ENCODE measurements at regions not wholly inside any gene's neighbourhood (a gene's known extent, or its start where the extent isn't known, plus 50 kb on each side); places are given as distances from the start of the nearest gene placed in this dataset.
A peak's percentile ranks its signal among the peaks of the same experiment; 100 is the strongest.

- no peak for DNase-seq (ENCODE audit: low read depth)
Observed at GRCh38 chr2:41725901-41726300, 321.9 kb upstream of the PKDCC start.

- no peak for DNase-seq (ENCODE audit: low read depth)
Observed at GRCh38 chr2:41726364-41726763, 321.5 kb upstream of the PKDCC start.

GRCh38 chr2:41727152-41727551 lies 320.7 kb upstream of the PKDCC start:
- DNase-seq (ENCODE audit: low read depth) = no peak

GRCh38 chr2:41727711-41728110 lies 320.1 kb upstream of the PKDCC start:
- DNase-seq (ENCODE audit: low read depth) = no peak

- DNase-seq (ENCODE audit: low read depth) = peak; percentile 16
Observed at GRCh38 chr2:41728788-41729338, 319.0 kb upstream of the PKDCC start.

- no peak for DNase-seq (ENCODE audit: low read depth)
Observed at GRCh38 chr2:41729800-41730364, 317.9 kb upstream of the PKDCC start.

GRCh38 chr2:41735006-41735405 lies 312.8 kb upstream of the PKDCC start:
- no peak for DNase-seq (ENCODE audit: low read depth)

- DNase-seq (ENCODE audit: low read depth) = peak; percentile 72
Observed at GRCh38 chr2:41735476-41735875, 312.3 kb upstream of the PKDCC start.

GRCh38 chr2:41736105-41736567 lies 311.7 kb upstream of the PKDCC start:
- DNase-seq (ENCODE audit: low read depth) = no peak

GRCh38 chr2:41736586-41736985 lies 311.2 kb upstream of the PKDCC start:
- DNase-seq (ENCODE audit: low read depth) = no peak

- DNase-seq (ENCODE audit: low read depth) = peak; percentile 37
Observed at GRCh38 chr2:41737888-41738287, 309.9 kb upstream of the PKDCC start.

- DNase-seq (ENCODE audit: low read depth) = no peak
Observed at GRCh38 chr2:41741951-41742595, 305.7 kb upstream of the PKDCC start.

- DNase-seq (ENCODE audit: low read depth) = no peak
Observed at GRCh38 chr2:41743324-41743723, 304.5 kb upstream of the PKDCC start.

- no peak for DNase-seq (ENCODE audit: low read depth)
Observed at GRCh38 chr2:41750829-41751228, 297.0 kb upstream of the PKDCC start.

GRCh38 chr2:41759880-41760279 lies 287.9 kb upstream of the PKDCC start:
- DNase-seq (ENCODE audit: low read depth) = no peak

- no peak for DNase-seq (ENCODE audit: low read depth)
Observed at GRCh38 chr2:41763141-41763540, 284.7 kb upstream of the PKDCC start.

- no peak for DNase-seq (ENCODE audit: low read depth)
Observed at GRCh38 chr2:41764131-41764530, 283.7 kb upstream of the PKDCC start.

GRCh38 chr2:41764919-41765318 lies 282.9 kb upstream of the PKDCC start:
- DNase-seq (ENCODE audit: low read depth) = no peak

- DNase-seq (ENCODE audit: low read depth) = no peak
Observed at GRCh38 chr2:41768310-41768709, 279.5 kb upstream of the PKDCC start.

- DNase-seq (ENCODE audit: low read depth) = no peak
Observed at GRCh38 chr2:41771710-41772109, 276.1 kb upstream of the PKDCC start.

- no peak for DNase-seq (ENCODE audit: low read depth)
Observed at GRCh38 chr2:41772697-41773096, 275.1 kb upstream of the PKDCC start.

- peak; percentile 12 for DNase-seq (ENCODE audit: low read depth)
Observed at GRCh38 chr2:41774011-41774605, 273.7 kb upstream of the PKDCC start.

GRCh38 chr2:41775366-41776025 lies 272.3 kb upstream of the PKDCC start:
- DNase-seq (ENCODE audit: low read depth) = no peak

Measured in amniotic epithelial cell (primary cell).